GM12872 (cell line): ENCODE measurements at regions not wholly inside any gene's neighbourhood (a gene's known extent, or its start where the extent isn't known, plus 50 kb on each side); places are given as distances from the start of the nearest gene placed in this dataset.

Experiments
- TF ChIP-seq, protein P1 (sequence below): IDR thresholded peaks from 3 replicates; pipeline ENCODE4 v1.5.1; 2011; ENCODE audit warnings: low read depth, mild to moderate bottlenecking, low read length, moderate library complexity; ENCODE audit not compliant: insufficient read depth

GRCh38 chr2:2793514-2793913 lies 462.4 kb upstream of the MYT1L start:
- TF ChIP-seq, protein P1, sequence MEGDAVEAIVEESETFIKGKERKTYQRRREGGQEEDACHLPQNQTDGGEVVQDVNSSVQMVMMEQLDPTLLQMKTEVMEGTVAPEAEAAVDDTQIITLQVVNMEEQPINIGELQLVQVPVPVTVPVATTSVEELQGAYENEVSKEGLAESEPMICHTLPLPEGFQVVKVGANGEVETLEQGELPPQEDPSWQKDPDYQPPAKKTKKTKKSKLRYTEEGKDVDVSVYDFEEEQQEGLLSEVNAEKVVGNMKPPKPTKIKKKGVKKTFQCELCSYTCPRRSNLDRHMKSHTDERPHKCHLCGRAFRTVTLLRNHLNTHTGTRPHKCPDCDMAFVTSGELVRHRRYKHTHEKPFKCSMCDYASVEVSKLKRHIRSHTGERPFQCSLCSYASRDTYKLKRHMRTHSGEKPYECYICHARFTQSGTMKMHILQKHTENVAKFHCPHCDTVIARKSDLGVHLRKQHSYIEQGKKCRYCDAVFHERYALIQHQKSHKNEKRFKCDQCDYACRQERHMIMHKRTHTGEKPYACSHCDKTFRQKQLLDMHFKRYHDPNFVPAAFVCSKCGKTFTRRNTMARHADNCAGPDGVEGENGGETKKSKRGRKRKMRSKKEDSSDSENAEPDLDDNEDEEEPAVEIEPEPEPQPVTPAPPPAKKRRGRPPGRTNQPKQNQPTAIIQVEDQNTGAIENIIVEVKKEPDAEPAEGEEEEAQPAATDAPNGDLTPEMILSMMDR = no peak

DNA sequence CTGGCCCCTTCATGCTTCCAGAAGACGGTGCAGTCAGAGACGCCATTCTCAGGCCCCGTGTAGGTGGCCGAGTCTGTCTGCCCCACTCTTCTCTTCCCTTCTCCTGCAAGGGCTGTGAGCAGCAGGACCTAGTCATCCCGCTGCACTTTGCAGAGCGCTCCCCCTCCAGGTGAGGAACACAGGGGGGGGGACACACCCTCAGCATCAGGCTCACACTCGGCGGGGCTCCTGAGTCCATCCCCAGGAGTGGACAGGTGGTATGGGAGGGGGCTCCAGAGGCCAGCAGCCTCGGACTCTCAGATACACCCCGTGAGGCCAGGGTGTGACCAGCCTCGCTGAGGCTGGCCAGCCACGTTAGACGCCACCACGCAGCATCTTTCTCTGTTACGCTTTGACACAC lies 460.5 kb upstream of the MYT1L start:
- TF ChIP-seq, protein P1 = no peak

- TF ChIP-seq, protein P1 = no peak
Observed at GRCh38 chr2:2791031-2791430, 460.0 kb upstream of the MYT1L start.

DNA sequence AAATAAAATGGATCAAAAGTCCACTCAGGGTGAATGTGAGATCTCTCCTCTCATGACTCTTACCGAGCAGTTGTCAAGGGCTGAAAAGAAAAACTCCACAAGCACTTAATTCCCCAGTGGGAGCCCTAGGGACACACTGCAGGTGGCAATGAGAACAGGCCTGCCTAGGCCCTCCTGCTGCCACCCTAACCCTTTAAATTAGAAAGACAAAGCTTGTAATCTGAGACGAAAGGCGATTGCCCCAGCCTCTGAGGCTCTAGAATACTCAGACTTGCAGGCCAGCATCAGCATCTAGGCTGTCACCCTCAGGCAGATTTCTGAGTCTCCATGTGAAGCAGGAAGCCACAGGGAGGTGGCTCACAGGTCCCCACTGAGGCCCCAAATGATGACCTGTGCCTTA lies 457.0 kb upstream of the MYT1L start:
- TF ChIP-seq, protein P1 = no peak

DNA sequence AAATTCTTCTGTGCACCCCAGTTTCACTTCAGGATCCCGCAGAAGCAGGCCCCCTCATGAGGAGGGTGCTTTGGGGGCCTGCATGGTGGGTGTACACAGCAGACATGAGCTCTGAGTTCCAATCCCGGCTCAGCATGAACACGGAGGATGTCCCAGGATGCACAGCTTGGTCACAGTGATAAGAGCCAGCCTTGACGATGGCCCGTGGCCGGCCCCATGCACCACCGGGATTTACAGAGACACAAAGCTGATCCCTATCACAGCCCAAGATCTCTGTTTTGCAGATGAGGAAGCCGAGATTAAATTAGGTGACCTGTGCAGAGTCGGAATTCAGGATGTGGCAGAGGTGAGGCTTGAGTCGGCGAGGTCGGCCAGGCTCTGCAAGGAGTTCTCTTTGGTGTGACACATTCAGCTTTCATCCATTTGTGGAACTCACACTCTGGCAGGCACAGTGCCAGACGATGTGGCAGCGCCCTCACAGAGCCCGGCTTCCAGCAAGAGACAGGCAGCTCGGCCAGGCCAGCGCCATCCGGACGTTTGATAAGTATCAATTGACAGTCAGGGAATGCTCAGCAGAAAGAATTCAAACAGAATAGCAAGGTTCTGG lies 456.3 kb upstream of the MYT1L start:
- TF ChIP-seq, protein P1 = no peak

GRCh38 chr2:2782007-2782406 lies 450.9 kb upstream of the MYT1L start:
- TF ChIP-seq, protein P1 = no peak

GRCh38 chr2:2779727-2780126 lies 448.7 kb upstream of the MYT1L start:
- TF ChIP-seq, protein P1 = no peak
